Activated T-helper 1 cell treated with anti-CD3 and anti-CD28 coated beads, Interleukin-12 subunit alpha, Interleukin-12 subunit beta, Interleukin-2, Interleukin-4 antibody, amounts not matched to agents 30 ng/mL and 10 ng/mL and 1 ng/mL, durations not matched to agents 14 hours and 24 hours and 36 hours (primary cell): ENCODE measurements at regions not wholly inside any gene's neighbourhood (a gene's known extent, or its start where the extent isn't known, plus 50 kb on each side); places are given as distances from the start of the nearest gene placed in this dataset.
A peak's percentile ranks its signal among the peaks of the same experiment; 100 is the strongest.
"Not testable (repeated sequence)": the region's sequence is repeated elsewhere in the genome, so short reads cannot be mapped to it uniquely, and the experiment has no call there.

Experiments used
- DNase-seq: peaks from one replicate; pipeline ENCODE4 v3.0.0; 2021; ENCODE audit warnings: low spot score
- H3K27ac Mint-ChIP-seq: one replicate; pipeline ENCODE4 v1.8.0; 2021; ENCODE audit warnings: mild to moderate bottlenecking, mixed read lengths
- H3K27me3 Mint-ChIP-seq: one replicate; pipeline ENCODE4 v1.8.0; 2022; ENCODE audit warnings: mild to moderate bottlenecking, moderate library complexity, mixed read lengths; ENCODE audit not compliant: insufficient read depth
- H3K36me3 Mint-ChIP-seq: one replicate; pipeline ENCODE4 v1.8.0; 2021; ENCODE audit warnings: low read depth, mixed read lengths
- H3K4me1 Mint-ChIP-seq: one replicate; pipeline ENCODE4 v1.8.0; 2021; ENCODE audit warnings: low read depth, mixed read lengths
- H3K4me3 Mint-ChIP-seq: one replicate; pipeline ENCODE4 v1.8.0; 2021; ENCODE audit warnings: mild to moderate bottlenecking, moderate library complexity, mixed read lengths
- H3K9me3 Mint-ChIP-seq: one replicate; pipeline ENCODE4 v1.8.0; 2021; ENCODE audit warnings: mixed read lengths
- intact Hi-C: fragments of 100-400 bp; cut with micrococcal nuclease; formaldehyde crosslinking; loops from one replicate; pipeline ENCODE4 v1.15.1; 2024

GRCh38 chr15:77874063-77874462 is 203.4 kb downstream of the TBC1D2B start:
- no peaks in the 10 kb centered on the region for H3K9me3 Mint-ChIP-seq
- DNase-seq = no peak
- no peaks in the 10 kb centered on the region for H3K36me3 Mint-ChIP-seq
- no peaks in the 10 kb centered on the region for H3K4me1 Mint-ChIP-seq
- intact Hi-C loops = no loop called here
- no peaks in the 10 kb centered on the region for H3K27me3 Mint-ChIP-seq
- no peak overlapping the region for H3K4me3 Mint-ChIP-seq
- H3K27ac Mint-ChIP-seq = no peak overlapping the region

GRCh38 chr15:77872521-77873425 is 204.7 kb downstream of the TBC1D2B start:
- H3K36me3 Mint-ChIP-seq, H3K4me1 Mint-ChIP-seq, H3K4me3 Mint-ChIP-seq, intact Hi-C loops, H3K27ac Mint-ChIP-seq, H3K27me3 Mint-ChIP-seq, DNase-seq, H3K9me3 Mint-ChIP-seq: not testable (repeated sequence)

GRCh38 chr15:77871852-77872371 is 205.6 kb downstream of the TBC1D2B start:
- Mint-ChIP-seq H3K27ac (no peak overlapping the region), H3K9me3 (no peaks in the 10 kb centered on the region), H3K4me3 (no peak overlapping the region), H3K4me1 (no peaks in the 10 kb centered on the region), H3K36me3 (no peaks in the 10 kb centered on the region), H3K27me3 (no peaks in the 10 kb centered on the region)
- intact Hi-C loops = no loop called here
- no peak for DNase-seq

GRCh38 chr15:77870195-77871065 is 207.1 kb downstream of the TBC1D2B start:
- no peaks in the 10 kb centered on the region for H3K9me3 Mint-ChIP-seq

GRCh38 chr15:77869021-77869895 is 208.3 kb downstream of the TBC1D2B start:
- no peak overlapping the region for H3K27ac Mint-ChIP-seq
- no peaks in the 10 kb centered on the region for H3K9me3 Mint-ChIP-seq
- H3K4me3 Mint-ChIP-seq = no peak overlapping the region
- no peaks in the 10 kb centered on the region for H3K27me3 Mint-ChIP-seq
- H3K36me3 Mint-ChIP-seq = no peaks in the 10 kb centered on the region
- intact Hi-C loops = no loop called here
- DNase-seq = no peak
- no peaks in the 10 kb centered on the region for H3K4me1 Mint-ChIP-seq

More at GRCh38 chr15:77870195-77871065, 207.1 kb downstream of the TBC1D2B start:
- no peaks in the 10 kb centered on the region for H3K36me3 Mint-ChIP-seq
- H3K27me3 Mint-ChIP-seq = no peaks in the 10 kb centered on the region
- intact Hi-C loops = no loop called here
- H3K4me3 Mint-ChIP-seq = no peak overlapping the region
- H3K4me1 Mint-ChIP-seq = no peaks in the 10 kb centered on the region
- no peak overlapping the region for H3K27ac Mint-ChIP-seq
- DNase-seq = peak; percentile 14

GRCh38 chr15:77868048-77868629 is 209.4 kb downstream of the TBC1D2B start:
- H3K9me3 Mint-ChIP-seq, H3K4me1 Mint-ChIP-seq, H3K27ac Mint-ChIP-seq, H3K36me3 Mint-ChIP-seq, H3K4me3 Mint-ChIP-seq, DNase-seq, intact Hi-C loops, H3K27me3 Mint-ChIP-seq: not testable (repeated sequence)

- Mint-ChIP-seq H3K4me3 (no peak overlapping the region), H3K9me3 (no peaks in the 10 kb centered on the region), H3K27me3 (no peaks in the 10 kb centered on the region), H3K4me1 (no peaks in the 10 kb centered on the region), H3K27ac (no peak overlapping the region), H3K36me3 (no peaks in the 10 kb centered on the region)
- intact Hi-C loops = no loop called here
- no peak for DNase-seq
Observed at GRCh38 chr15:77867266-77868047, 210.1 kb downstream of the TBC1D2B start.

GRCh38 chr15:77866596-77867125 is 210.8 kb downstream of the TBC1D2B start:
- Mint-ChIP-seq H3K27me3 (no peaks in the 10 kb centered on the region), H3K9me3 (no peaks in the 10 kb centered on the region), H3K36me3 (no peaks in the 10 kb centered on the region), H3K27ac (no peak overlapping the region), H3K4me1 (no peaks in the 10 kb centered on the region), H3K4me3 (no peak overlapping the region)
- intact Hi-C loops = no loop called here
- no peak for DNase-seq

GRCh38 chr15:77866186-77866585 is 211.3 kb downstream of the TBC1D2B start:
- no peak for DNase-seq
- H3K36me3 Mint-ChIP-seq = no peaks in the 10 kb centered on the region
- no peaks in the 10 kb centered on the region for H3K9me3 Mint-ChIP-seq
- H3K4me3 Mint-ChIP-seq = no peak overlapping the region
- no peak overlapping the region for H3K27ac Mint-ChIP-seq
- intact Hi-C loops = no loop called here
- H3K4me1 Mint-ChIP-seq = no peaks in the 10 kb centered on the region
- no peaks in the 10 kb centered on the region for H3K27me3 Mint-ChIP-seq

GRCh38 chr15:77865701-77866100 is 211.8 kb downstream of the TBC1D2B start:
- H3K4me1 Mint-ChIP-seq = no peaks in the 10 kb centered on the region
- no peaks in the 10 kb centered on the region for H3K27me3 Mint-ChIP-seq
- intact Hi-C loops = no loop called here
- no peak for DNase-seq
- no peaks in the 10 kb centered on the region for H3K36me3 Mint-ChIP-seq
- no peaks in the 10 kb centered on the region for H3K9me3 Mint-ChIP-seq
- no peak overlapping the region for H3K27ac Mint-ChIP-seq
- H3K4me3 Mint-ChIP-seq = no peak overlapping the region

GRCh38 chr15:77865106-77865610 is 212.4 kb downstream of the TBC1D2B start:
- Mint-ChIP-seq H3K4me1 (no peaks in the 10 kb centered on the region), H3K9me3 (no peaks in the 10 kb centered on the region), H3K27ac (no peak overlapping the region), H3K4me3 (no peak overlapping the region), H3K27me3 (no peaks in the 10 kb centered on the region), H3K36me3 (no peaks in the 10 kb centered on the region)
- intact Hi-C loops = no loop called here
- no peak for DNase-seq
